Hepatocyte (in vitro differentiated cells): ENCODE measurements at regions not wholly inside any gene's neighbourhood (a gene's known extent, or its start where the extent isn't known, plus 50 kb on each side); places are given as distances from the start of the nearest gene placed in this dataset.

ENCODE experiments used
- EZH2 ChIP-seq: fragments of 200-600 bp; sonication (generic); IDR thresholded peaks from 2 replicates; pipeline ENCODE4 v1.6.1; 2016; ENCODE audit warnings: antibody characterized with exemption, mild to moderate bottlenecking, borderline replicate concordance
- EZH2phosphoT487 ChIP-seq: fragments of 200-600 bp; sonication (generic); IDR thresholded peaks from one replicate; pipeline ENCODE4 v1.6.1; 2018; ENCODE audit warnings: antibody characterized with exemption, mild to moderate bottlenecking, low read depth, moderate library complexity; ENCODE audit not compliant: unreplicated experiment, severe bottlenecking
- TF ChIP-seq, protein P1 (sequence below): fragments of 200-600 bp; sonication (generic); IDR thresholded peaks from 2 replicates; pipeline ENCODE4 v1.5.1; 2016; ENCODE audit warnings: antibody characterized with exemption, mild to moderate bottlenecking; ENCODE audit not compliant: poor library complexity

DNA sequence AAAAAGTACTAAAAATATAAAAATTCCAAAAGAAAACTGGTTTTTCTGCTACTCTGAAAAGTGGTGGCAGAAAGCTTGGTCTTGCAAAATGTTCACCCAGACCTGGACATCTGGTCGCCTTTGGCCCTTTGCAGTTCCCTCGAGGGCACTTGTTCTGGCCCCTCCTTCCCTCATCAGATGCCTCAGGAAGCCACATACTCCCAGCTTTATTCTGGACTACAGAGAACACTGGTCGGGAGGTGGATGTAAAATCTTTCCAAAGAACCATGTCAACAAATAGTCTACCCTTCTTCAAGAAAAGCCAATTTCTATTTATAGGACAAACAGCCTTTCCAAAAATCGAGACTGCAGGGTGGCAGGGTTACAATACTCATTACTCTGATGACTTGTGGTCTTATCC, 726.1 kb downstream of the TNS3 start:
- no peak for TF ChIP-seq EZH2
- TF ChIP-seq, protein P1, sequence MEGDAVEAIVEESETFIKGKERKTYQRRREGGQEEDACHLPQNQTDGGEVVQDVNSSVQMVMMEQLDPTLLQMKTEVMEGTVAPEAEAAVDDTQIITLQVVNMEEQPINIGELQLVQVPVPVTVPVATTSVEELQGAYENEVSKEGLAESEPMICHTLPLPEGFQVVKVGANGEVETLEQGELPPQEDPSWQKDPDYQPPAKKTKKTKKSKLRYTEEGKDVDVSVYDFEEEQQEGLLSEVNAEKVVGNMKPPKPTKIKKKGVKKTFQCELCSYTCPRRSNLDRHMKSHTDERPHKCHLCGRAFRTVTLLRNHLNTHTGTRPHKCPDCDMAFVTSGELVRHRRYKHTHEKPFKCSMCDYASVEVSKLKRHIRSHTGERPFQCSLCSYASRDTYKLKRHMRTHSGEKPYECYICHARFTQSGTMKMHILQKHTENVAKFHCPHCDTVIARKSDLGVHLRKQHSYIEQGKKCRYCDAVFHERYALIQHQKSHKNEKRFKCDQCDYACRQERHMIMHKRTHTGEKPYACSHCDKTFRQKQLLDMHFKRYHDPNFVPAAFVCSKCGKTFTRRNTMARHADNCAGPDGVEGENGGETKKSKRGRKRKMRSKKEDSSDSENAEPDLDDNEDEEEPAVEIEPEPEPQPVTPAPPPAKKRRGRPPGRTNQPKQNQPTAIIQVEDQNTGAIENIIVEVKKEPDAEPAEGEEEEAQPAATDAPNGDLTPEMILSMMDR, result no peak
- no peak for TF ChIP-seq EZH2phosphoT487
